Natural killer cell (primary cell): ENCODE measurements at regions not wholly inside any gene's neighbourhood (a gene's known extent, or its start where the extent isn't known, plus 50 kb on each side); places are given as distances from the start of the nearest gene placed in this dataset.

Experiments used
- ATAC-seq, 3 donors: fragments of 150-1000 bp in 2 of 3; fragments of 200-7000 bp in 1 of 3; cut with Tn5 transposase; 1 replicate in 1 of 3; 2 replicates in 2 of 3; pipeline ENCODE4 v1.10.0; 2021; ENCODE audit warnings: mild to moderate bottlenecking in 2 of 3, moderate library complexity in 2 of 3
- DNase-seq, 2 donors: peaks; one replicate each; pipeline versions ENCODE4 v3.0.0 to v3.0.0-alpha.2; 2013 to 2021; ENCODE audit warnings: mixed read lengths in 1 of 2
- H3K27ac ChIP-seq: one replicate; pipeline ENCODE4 v1.5.1; 2013; ENCODE audit warnings: mild to moderate bottlenecking, low read length
- H3K27me3 ChIP-seq: one replicate; pipeline ENCODE4 v1.6.1; 2013; ENCODE audit warnings: low read length; ENCODE audit not compliant: control insufficient read depth, insufficient read depth
- H3K36me3 ChIP-seq: one replicate; pipeline ENCODE4 v1.6.1; 2013; ENCODE audit warnings: low read length; ENCODE audit not compliant: control insufficient read depth, insufficient read depth
- H3K4me1 ChIP-seq: one replicate; pipeline ENCODE4 v1.6.1; 2013; ENCODE audit warnings: low read length; ENCODE audit not compliant: control insufficient read depth, insufficient read depth
- H3K4me3 ChIP-seq: one replicate; pipeline ENCODE4 v1.5.1; 2013; ENCODE audit warnings: low read length
- H3K9me3 ChIP-seq: one replicate; pipeline ENCODE4 v1.6.1; 2013; ENCODE audit warnings: low read length; ENCODE audit not compliant: control insufficient read depth, insufficient read depth
- H3K27ac Mint-ChIP-seq, 2 donors: one replicate each; pipeline ENCODE4 v1.8.0; 2022; ENCODE audit warnings: mild to moderate bottlenecking in 2 of 2, mixed read lengths in 2 of 2, moderate library complexity in 1 of 2
- H3K27me3 Mint-ChIP-seq, 2 donors: one replicate each; pipeline ENCODE4 v1.8.0; 2022; ENCODE audit warnings: low read depth in 2 of 2, mixed read lengths in 2 of 2
- H3K36me3 Mint-ChIP-seq: one replicate; pipeline ENCODE4 v1.8.0; 2022; ENCODE audit warnings: mixed read lengths
- H3K4me1 Mint-ChIP-seq, 2 donors: one replicate each; pipeline ENCODE4 v1.8.0; 2022; ENCODE audit warnings: mixed read lengths in 2 of 2
- H3K4me3 Mint-ChIP-seq: one replicate; pipeline ENCODE4 v1.8.0; 2022; ENCODE audit warnings: mild to moderate bottlenecking, moderate library complexity, mixed read lengths
- H3K9me3 Mint-ChIP-seq, 2 donors: one replicate each; pipeline ENCODE4 v1.8.0; 2022; ENCODE audit warnings: mixed read lengths in 2 of 2
- WGBS: methylation state at CpG from one replicate; pipeline ENCODE4 v1.1.7; 2013; ENCODE audit warnings: missing lambda C conversion rate; ENCODE audit not compliant: insufficient coverage; 5-methylcytosine and 5-hydroxymethylcytosine counted together
- intact Hi-C: fragments of 100-400 bp; cut with micrococcal nuclease; formaldehyde crosslinking; loops from one replicate; pipeline ENCODE4 v1.14.2; 2022
- TF ChIP-seq, protein P1 (sequence below): fragments of 200-600 bp; IDR thresholded peaks from one replicate; pipeline ENCODE4 v1.8.0; 2022; ENCODE audit warnings: antibody characterized with exemption

DNA sequence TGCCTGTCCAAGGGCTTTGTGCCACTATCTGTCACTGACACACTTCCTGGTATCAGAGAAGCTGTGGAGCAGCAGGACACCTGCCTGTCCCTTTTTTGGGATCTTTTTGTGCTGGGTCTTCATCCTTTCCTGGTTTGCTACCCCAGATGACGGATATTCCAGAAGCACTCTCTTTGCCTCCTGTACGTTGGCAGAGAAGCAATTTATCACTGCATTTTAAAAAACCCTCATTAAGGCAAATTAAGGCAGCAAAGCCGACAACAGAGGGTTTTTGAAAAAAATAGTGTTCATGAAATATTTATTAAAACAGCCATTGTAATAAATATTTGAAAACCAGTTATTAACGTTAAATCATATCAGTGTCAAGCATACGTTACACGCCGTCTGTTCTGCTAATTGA is 209.6 kb upstream of the NTM start:
- Mint-ChIP-seq H3K9me3 (no peaks in the 10 kb centered on the region), H3K27me3 (no peaks in the 10 kb centered on the region), H3K27ac (no peak overlapping the region), H3K4me1 (no peaks in the 10 kb centered on the region), H3K4me3 (no peak overlapping the region), H3K36me3 (no peaks in the 10 kb centered on the region)
- no peak for DNase-seq
- TF ChIP-seq, protein P1, sequence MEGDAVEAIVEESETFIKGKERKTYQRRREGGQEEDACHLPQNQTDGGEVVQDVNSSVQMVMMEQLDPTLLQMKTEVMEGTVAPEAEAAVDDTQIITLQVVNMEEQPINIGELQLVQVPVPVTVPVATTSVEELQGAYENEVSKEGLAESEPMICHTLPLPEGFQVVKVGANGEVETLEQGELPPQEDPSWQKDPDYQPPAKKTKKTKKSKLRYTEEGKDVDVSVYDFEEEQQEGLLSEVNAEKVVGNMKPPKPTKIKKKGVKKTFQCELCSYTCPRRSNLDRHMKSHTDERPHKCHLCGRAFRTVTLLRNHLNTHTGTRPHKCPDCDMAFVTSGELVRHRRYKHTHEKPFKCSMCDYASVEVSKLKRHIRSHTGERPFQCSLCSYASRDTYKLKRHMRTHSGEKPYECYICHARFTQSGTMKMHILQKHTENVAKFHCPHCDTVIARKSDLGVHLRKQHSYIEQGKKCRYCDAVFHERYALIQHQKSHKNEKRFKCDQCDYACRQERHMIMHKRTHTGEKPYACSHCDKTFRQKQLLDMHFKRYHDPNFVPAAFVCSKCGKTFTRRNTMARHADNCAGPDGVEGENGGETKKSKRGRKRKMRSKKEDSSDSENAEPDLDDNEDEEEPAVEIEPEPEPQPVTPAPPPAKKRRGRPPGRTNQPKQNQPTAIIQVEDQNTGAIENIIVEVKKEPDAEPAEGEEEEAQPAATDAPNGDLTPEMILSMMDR: no peak
- Histone ChIP-seq H3K9me3 (no peaks in the 10 kb centered on the region), H3K4me1 (no peaks in the 10 kb centered on the region), H3K27me3 (no peaks in the 10 kb centered on the region), H3K4me3 (no peak overlapping the region), H3K27ac (no peak overlapping the region), H3K36me3 (no peaks in the 10 kb centered on the region)
- ATAC-seq: no peak
- intact Hi-C loops: no loop called here
- WGBS: 70% methylated on average over 6 of the region's 7 CpGs

DNA sequence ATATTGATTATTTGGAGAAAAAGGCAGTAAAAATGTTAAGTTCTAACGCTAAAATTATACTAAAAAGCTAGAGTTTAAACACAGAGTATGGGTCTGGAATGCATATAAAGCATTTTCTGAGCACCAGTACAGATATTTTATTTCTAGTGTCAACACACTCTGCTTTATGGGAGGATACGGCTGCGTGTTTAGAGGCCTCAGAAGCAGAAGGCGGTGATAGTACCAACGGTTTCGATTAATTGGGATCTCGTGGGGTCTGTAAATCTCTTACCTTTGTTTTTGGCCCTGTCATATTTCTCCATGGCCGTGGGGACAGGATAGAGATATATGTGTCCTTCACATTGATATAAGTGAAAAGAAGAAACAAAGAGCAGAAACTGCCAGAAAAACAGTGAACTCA is 206.8 kb upstream of the NTM start:
- Mint-ChIP-seq H3K4me1 (no peaks in the 10 kb centered on the region), H3K4me3 (no peak overlapping the region), H3K27ac (no peak overlapping the region), H3K9me3 (no peaks in the 10 kb centered on the region), H3K36me3 (no peaks in the 10 kb centered on the region), H3K27me3 (no peaks in the 10 kb centered on the region)
- Histone ChIP-seq H3K4me3 (no peak overlapping the region), H3K36me3 (no peaks in the 10 kb centered on the region), H3K4me1 (no peaks in the 10 kb centered on the region), H3K27ac (no peak overlapping the region), H3K9me3 (no peaks in the 10 kb centered on the region), H3K27me3 (no peaks in the 10 kb centered on the region)
- WGBS: 91% methylated on average over 8 of the region's 8 CpGs
- ATAC-seq (no peak), DNase-seq (no peak)
- intact Hi-C loops: no loop called here
- TF ChIP-seq, protein P1: no peak

DNA sequence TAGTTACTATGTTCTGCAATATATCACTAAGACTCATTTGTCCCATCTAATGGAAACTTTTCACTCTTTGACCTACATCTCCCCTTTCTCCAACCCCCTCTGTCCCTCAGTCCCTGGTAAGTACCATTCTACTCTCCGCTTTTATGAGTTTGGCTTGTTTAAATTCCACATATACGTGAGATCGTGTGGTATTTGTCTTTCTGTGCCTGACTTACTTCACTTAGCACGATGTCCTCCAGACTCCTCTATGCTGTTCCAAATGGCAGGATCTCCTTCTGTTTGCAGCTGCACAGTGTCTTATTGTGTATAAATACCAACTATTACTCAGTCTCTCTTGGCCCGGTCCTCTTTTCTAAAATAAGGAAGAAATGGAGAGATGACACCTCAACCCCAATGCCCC is 205.4 kb upstream of the NTM start:
- H3K36me3 Mint-ChIP-seq: no peaks in the 10 kb centered on the region
- TF ChIP-seq, protein P1: no peak
- no peaks in the 10 kb centered on the region for H3K4me1 Mint-ChIP-seq
- no peak overlapping the region for H3K27ac Mint-ChIP-seq
- ATAC-seq (no peak), DNase-seq (no peak)
- no peaks in the 10 kb centered on the region for H3K9me3 Mint-ChIP-seq
- Histone ChIP-seq H3K27me3 (no peaks in the 10 kb centered on the region), H3K27ac (no peak overlapping the region), H3K36me3 (no peaks in the 10 kb centered on the region), H3K4me3 (no peak overlapping the region), H3K9me3 (no peaks in the 10 kb centered on the region), H3K4me1 (no peaks in the 10 kb centered on the region)
- no peak overlapping the region for H3K4me3 Mint-ChIP-seq
- WGBS: 93% methylated on average over 5 of the region's 5 CpGs
- intact Hi-C loops: no loop called here
- no peaks in the 10 kb centered on the region for H3K27me3 Mint-ChIP-seq

DNA sequence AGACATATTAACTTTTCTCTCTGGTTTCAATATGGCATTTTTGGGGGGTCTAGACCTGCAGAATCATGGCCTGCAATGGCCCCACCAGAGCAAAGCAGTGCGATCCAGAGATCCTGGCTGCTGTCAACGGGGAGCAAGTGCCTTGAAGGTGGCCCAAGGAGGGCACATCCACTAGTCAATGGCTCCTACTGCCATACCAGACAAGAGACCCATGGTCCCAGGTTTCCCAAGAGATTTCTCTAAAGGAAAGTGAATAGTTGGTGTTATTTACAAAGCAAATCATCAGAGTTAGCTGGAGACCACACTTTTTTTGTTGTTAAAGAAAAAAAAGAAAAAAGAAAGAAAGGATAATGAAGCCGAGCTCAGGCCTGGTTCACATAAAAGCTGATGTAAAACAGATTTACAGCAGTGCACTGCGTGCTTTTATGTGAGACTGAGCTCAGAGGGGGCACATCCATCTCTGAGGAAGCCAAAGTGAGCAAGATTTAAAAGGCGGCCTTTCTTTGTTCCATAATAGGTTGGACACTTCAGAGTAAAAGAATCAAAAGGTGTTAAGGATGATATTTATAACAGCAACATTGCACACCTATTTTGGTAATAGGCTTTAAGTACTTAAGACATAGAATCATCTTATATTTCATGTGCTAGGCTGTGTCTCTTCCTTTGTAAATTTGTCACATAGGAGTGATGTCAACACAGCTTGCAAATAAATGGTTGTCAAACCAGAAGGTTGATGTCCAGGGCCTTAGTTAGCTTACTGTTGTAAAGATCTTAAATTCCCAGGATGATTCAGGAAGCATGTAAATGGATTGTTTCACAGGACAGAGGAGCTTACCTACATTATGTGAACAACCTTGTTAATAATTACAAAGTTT is 201.3 kb upstream of the NTM start:
- intact Hi-C loops: no loop called here
- Mint-ChIP-seq H3K27ac (no peak overlapping the region), H3K9me3 (no peaks in the 10 kb centered on the region), H3K4me1 (no peaks in the 10 kb centered on the region), H3K27me3 (no peaks in the 10 kb centered on the region), H3K4me3 (no peak overlapping the region), H3K36me3 (no peaks in the 10 kb centered on the region)
- no peaks in the 10 kb centered on the region for H3K27me3 ChIP-seq
- WGBS: 71% methylated on average over 5 of the region's 5 CpGs
- no peak for ATAC-seq
- DNase-seq: no peak
- no peak overlapping the region for H3K4me3 ChIP-seq
- TF ChIP-seq, protein P1: no peak
- H3K36me3 ChIP-seq: no peaks in the 10 kb centered on the region
- no peak overlapping the region for H3K27ac ChIP-seq
- no peaks in the 10 kb centered on the region for H3K4me1 ChIP-seq
- H3K9me3 ChIP-seq: no peaks in the 10 kb centered on the region
